Stimulated activated CD4-positive, alpha-beta T cell treated with anti-CD3 and anti-CD28 coated beads, Interleukin-15, amount 100 ng/mL, for 24 hours (primary cell): ENCODE measurements at regions not wholly inside any gene's neighbourhood (a gene's known extent, or its start where the extent isn't known, plus 50 kb on each side); places are given as distances from the start of the nearest gene placed in this dataset.
"Not testable (repeated sequence)": the region's sequence is repeated elsewhere in the genome, so short reads cannot be mapped to it uniquely, and the experiment has no call there.

Source experiments
- DNase-seq: peaks from one replicate; pipeline ENCODE4 v3.0.0-alpha.2; 2020

- no peak for DNase-seq
Observed at GRCh38 chr6:8175046-8175777, 72.9 kb upstream of the EEF1E1 start.

DNA sequence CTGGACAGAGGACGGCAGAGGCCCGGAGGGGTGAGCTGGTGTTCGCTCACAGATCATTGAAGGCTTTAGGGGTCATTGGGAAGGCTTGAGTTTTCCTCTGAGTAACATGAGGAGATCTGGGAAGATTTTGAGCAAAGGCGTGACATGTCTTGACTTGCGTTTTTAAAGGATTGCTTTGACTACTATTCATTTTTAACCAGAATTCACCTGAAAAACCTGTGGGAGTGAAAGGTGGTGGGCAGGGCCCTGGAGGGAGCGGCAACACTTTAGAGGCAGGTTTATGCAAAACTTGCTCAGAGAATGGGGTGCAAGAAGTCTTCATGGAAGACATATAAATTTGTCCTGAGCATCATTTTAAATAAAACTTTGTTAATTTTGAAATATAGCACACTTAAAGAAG, 72.2 kb upstream of the EEF1E1 start:
- no peak for DNase-seq

DNA sequence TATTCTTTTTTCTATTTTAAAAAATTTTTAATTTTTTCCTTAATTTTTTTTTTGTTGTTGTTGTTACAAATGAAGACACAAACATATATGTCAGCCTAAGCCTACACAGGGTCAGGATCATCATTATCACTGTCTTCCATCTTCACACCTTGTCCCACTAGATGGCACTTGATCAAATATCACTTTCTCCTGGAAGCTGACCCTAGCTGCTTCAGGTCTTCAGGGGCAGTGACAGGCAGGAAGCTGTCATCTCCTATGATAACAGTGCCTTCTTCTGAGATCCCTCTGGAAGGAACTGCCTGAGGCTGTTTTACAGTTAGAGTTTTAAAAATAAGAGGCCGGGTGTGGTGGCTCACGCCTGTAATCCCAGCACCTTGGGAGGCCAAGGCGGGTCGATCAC, 70.2 kb upstream of the EEF1E1 start:
- DNase-seq, result no peak

DNA sequence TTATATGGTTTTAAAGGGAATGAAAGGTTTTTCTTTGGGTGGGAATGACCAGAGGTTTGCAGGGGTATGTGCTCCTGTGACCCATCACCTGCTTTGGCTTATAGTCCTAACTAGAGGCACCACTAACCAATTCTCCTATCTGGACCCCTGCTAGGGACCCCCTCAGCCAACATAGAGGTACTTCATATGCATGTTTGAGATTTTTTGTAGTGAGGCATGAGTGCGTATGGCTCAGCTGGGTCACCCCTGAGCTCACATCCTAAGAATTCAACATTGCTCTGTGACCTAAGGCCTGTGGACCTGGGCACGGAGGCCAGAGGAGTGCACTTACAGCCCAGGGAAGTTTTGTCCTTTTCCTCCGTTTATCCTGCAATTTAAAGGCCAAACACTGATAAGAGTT, 68.4 kb upstream of the EEF1E1 start:
- DNase-seq, result no peak

DNA sequence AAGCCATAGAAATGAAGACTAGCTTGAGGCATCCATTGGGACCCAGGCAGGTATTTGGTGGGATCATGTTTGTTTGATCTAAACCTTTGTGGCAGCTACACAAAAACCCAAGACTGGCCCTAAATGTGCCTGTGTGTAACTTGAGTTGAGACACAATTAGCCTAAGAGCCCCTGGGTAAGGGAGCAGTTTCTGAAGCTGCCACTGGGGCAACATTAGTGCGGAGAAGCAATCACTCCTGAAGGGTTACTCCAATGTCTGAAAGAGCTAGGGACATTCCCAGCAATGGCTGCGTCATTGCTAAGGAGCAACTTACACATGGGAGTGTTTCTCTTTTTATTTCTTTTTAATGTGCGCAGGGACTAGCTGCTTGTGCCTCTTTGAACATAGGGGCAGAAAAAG, 67.9 kb upstream of the EEF1E1 start:
- DNase-seq, result no peak

GRCh38 chr6:8166156-8166555, 63.8 kb upstream of the EEF1E1 start:
- no peak for DNase-seq

GRCh38 chr6:8165008-8165407, 62.7 kb upstream of the EEF1E1 start:
- DNase-seq, result not testable (repeated sequence)

GRCh38 chr6:8164281-8164680, 61.9 kb upstream of the EEF1E1 start:
- DNase-seq, result not testable (repeated sequence)

GRCh38 chr6:8159966-8160365, 57.6 kb upstream of the EEF1E1 start:
- no peak for DNase-seq

DNA sequence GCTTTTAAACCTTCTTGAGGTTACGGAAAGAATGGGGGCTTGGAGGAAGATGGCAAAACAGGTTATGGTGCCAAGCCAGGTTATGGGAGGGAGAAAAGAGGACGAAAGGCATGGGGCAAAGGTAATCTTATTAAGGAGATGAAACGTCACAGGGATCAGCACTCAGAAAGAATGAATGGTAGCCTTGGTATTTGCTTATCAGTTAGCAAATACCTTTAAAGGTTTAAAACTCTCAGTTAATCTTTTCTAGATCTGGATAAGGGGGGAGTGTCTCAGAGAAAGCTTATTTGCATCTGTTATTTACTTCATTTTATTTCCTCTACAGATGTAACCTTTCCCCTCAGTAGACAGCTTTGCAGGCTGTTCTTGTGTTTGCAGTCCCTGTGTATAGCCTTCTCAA, 55.5 kb upstream of the EEF1E1 start:
- DNase-seq, result no peak

DNA sequence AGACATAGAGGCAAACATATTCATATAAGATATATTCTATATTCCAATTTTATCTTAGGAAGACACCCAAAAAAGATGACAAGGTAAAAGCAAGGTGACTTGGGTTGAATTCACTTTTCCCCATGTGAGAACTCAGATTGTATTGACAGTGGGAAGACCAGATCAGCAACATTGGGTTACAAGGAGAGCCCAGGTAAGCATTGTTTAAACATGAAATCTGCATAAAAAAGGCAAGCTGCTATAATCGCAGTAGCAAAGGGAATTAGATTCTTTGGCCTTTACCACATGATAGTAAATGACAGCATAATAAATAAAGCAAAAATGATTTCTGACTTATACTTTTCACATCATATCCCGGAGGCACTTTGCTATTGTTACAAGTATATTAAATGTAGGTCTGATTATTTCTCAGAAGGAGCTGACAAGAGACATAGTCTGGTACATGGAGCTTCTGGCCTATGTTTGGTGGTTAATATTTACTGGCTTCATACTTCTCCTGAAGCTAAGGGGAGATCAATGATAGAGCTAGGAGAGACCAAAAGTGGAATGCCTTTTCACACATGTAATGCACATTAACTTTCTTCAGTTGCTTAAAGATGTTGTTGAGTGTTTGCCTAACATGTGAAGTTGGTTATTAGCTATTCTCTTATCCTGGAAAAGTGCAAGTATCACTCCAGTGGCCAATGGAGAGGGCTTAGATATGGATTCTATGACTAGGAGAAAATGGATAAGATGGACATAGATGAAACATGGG, 53.1 kb upstream of the EEF1E1 start:
- DNase-seq, result no peak
